Lower leg skin (tissue), 3 donors: ENCODE measurements at regions not wholly inside any gene's neighbourhood (a gene's known extent, or its start where the extent isn't known, plus 50 kb on each side); places are given as distances from the start of the nearest gene placed in this dataset.

Source experiments
- CTCF ChIP-seq, 3 donors: fragments of 450-650 bp; IDR thresholded peaks; one replicate each; pipeline ENCODE4 v1.5.1; 2016; ENCODE audit warnings: antibody characterized with exemption in 3 of 3, mild to moderate bottlenecking in 3 of 3, moderate library complexity in 2 of 3
- POLR2A ChIP-seq, 2 donors: fragments of 450-650 bp; IDR thresholded peaks; one replicate each; pipeline ENCODE4 v1.6.1; 2016 to 2017; ENCODE audit warnings: antibody characterized with exemption in 2 of 2, mild to moderate bottlenecking in 1 of 2, moderate library complexity in 1 of 2

DNA sequence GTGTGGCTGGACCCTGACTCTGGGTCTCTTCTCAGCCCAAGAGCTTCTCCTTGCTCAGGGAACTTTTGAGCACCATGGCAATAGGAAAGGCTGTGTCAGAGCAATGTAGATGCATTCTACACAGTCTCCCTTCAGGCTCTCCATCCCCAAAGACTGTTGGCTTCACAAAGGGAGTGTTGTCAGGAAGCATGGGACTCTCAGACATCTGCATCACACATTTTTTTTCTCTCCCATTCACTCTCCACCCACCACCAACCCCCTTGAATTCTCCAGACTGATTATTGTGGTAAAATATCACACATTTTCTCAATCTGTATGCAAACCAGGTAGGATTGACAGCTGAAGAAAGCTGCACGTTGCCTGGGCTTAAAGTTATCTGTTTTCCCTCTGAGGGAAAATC is 105.4 kb upstream of the WARS2 start:
- TF ChIP-seq POLR2A (IDR thresholded peaks at IDR 0.05) = no peak
- no peak for TF ChIP-seq CTCF (IDR thresholded peaks at IDR 0.05)
